ENCODE measurements at regions not wholly inside any gene's neighbourhood (a gene's known extent, or its start where the extent isn't known, plus 50 kb on each side); places are given as distances from the start of the nearest gene placed in this dataset.
"Not testable (repeated sequence)": the region's sequence is repeated elsewhere in the genome, so short reads cannot be mapped to it uniquely, and the experiment has no call there.

GRCh38 chr2:158866082-158866481, 71.0 kb downstream of the DAPL1 start:
- not testable (repeated sequence) for DNase-seq (ENCODE audit: low read depth)

- DNase-seq (ENCODE audit: low read depth): not testable (repeated sequence)
Observed at GRCh38 chr2:158867531-158868191, 72.5 kb downstream of the DAPL1 start.

GRCh38 chr2:158868386-158868785, 73.3 kb downstream of the DAPL1 start:
- DNase-seq (ENCODE audit: low read depth): not testable (repeated sequence)

- DNase-seq (ENCODE audit: low read depth): not testable (repeated sequence)
Observed at GRCh38 chr2:158869122-158869521, 74.0 kb downstream of the DAPL1 start.

GRCh38 chr2:158869609-158870008, 74.5 kb downstream of the DAPL1 start:
- DNase-seq (ENCODE audit: low read depth): not testable (repeated sequence)

GRCh38 chr2:158878003-158878402, 82.9 kb downstream of the DAPL1 start:
- DNase-seq (ENCODE audit: low read depth): no peak

- no peak for DNase-seq (ENCODE audit: low read depth)
Observed at GRCh38 chr2:158879229-158879903, 84.2 kb downstream of the DAPL1 start.

GRCh38 chr2:158882297-158882696, 86.1 kb upstream of the TANC1 start:
- DNase-seq (ENCODE audit: low read depth): no peak

GRCh38 chr2:158884552-158884951, 83.9 kb upstream of the TANC1 start:
- DNase-seq (ENCODE audit: low read depth): not testable (repeated sequence)

GRCh38 chr2:158885018-158885678, 83.3 kb upstream of the TANC1 start:
- DNase-seq (ENCODE audit: low read depth): peak; percentile 33

GRCh38 chr2:158885679-158886050, 82.8 kb upstream of the TANC1 start:
- DNase-seq (ENCODE audit: low read depth): not testable (repeated sequence)

GRCh38 chr2:158889135-158889853, 79.1 kb upstream of the TANC1 start:
- DNase-seq (ENCODE audit: low read depth): no peak

GRCh38 chr2:158890296-158890905, 78.0 kb upstream of the TANC1 start:
- DNase-seq (ENCODE audit: low read depth): no peak

- DNase-seq (ENCODE audit: low read depth): no peak
Observed at GRCh38 chr2:158893026-158893425, 75.4 kb upstream of the TANC1 start.

GRCh38 chr2:158893474-158893873, 75.0 kb upstream of the TANC1 start:
- DNase-seq (ENCODE audit: low read depth): no peak

GRCh38 chr2:158894078-158894477, 74.4 kb upstream of the TANC1 start:
- DNase-seq (ENCODE audit: low read depth): no peak

GRCh38 chr2:158894572-158894971, 73.9 kb upstream of the TANC1 start:
- no peak for DNase-seq (ENCODE audit: low read depth)

- no peak for DNase-seq (ENCODE audit: low read depth)
Observed at GRCh38 chr2:158900345-158900744, 68.1 kb upstream of the TANC1 start.

- no peak for DNase-seq (ENCODE audit: low read depth)
Observed at GRCh38 chr2:158902005-158902398, 66.4 kb upstream of the TANC1 start.

GRCh38 chr2:158903711-158904405, 64.6 kb upstream of the TANC1 start:
- DNase-seq (ENCODE audit: low read depth): no peak

GRCh38 chr2:158904627-158905177, 63.7 kb upstream of the TANC1 start:
- no peak for DNase-seq (ENCODE audit: low read depth)
